H54 (cell line): ENCODE measurements at regions not wholly inside any gene's neighbourhood (a gene's known extent, or its start where the extent isn't known, plus 50 kb on each side); places are given as distances from the start of the nearest gene placed in this dataset.
"Not testable (repeated sequence)": the region's sequence is repeated elsewhere in the genome, so short reads cannot be mapped to it uniquely, and the experiment has no call there.

ENCODE experiments used
- DNase-seq: peaks from one replicate; pipeline ENCODE4 v3.0.0; 2011; ENCODE audit warnings: low spot score, mixed read lengths; ENCODE audit not compliant: insufficient read length
- FAIRE-seq: peaks from 3 replicates; lab custom pipeline; 2011; peaks lifted over from hg19 to GRCh38; lab: Jason Lieb, UNC
- POLR2A ChIP-seq: IDR thresholded peaks from 2 replicates; pipeline ENCODE4 v1.6.1; 2011; ENCODE audit warnings: low read depth, mild to moderate bottlenecking, low read length

DNA sequence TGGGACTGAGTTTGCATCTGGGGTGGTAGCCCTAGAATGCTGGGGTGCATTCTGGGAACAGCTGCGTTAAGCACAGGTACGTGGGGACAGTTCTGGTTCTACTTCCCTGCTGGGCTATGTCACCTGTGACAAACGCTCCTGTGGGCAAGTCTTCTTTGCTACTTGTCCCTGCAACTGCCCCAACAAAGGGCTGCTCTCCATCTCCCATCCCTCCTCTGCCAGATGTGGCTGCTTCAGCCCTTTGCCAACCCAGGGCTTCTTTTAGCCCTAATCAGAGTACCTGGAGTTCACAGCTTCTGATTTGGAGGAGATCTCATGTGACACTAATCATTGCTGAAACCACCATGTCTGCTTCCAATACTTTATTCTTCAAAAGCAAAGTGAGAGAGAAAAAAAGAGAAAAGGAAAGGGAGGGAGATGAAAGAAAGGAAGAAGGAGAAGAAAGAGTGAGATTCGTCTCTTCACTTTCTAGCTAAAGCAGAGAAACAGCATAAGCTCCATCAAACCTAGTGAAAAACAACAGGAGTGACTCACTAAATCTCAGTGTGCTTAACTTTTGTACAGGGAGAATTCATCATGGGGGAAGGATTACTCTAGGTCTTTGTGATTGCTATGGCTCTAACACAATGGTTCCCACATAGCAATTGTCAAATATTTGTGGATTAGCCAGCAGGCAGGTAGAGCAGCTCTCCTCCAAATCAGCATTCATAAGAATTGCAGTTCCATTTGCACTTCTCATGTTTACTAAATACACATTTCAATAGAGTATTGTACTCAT, 174.8 kb downstream of the LRIG3 start:
- peak; percentile 62 for FAIRE-seq
- no peak for DNase-seq
- no peak for TF ChIP-seq POLR2A

DNA sequence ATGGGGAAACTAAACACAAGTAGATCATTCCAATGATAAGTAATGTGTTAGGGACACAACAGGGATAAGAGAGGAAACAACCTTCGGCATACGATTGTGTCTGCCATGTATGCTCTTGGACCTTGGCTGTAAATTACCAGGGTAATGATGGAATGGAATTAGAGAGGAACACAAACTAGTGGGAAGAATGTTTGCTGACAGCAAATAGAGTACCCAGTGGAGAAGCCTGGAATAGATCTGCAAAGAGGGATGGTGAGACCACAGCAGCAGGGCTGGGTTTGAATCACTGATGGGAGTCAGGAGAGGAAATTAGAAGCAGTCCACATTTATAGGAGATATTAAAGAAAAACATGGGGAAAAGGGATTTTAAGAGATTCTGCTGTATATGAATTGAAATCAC, 172.8 kb downstream of the LRIG3 start:
- FAIRE-seq (no peak), DNase-seq (no peak)
- TF ChIP-seq POLR2A: no peak

- FAIRE-seq: peak; percentile 84
These were observed 169.8 kb downstream of the LRIG3 start for GRCh38 chr12:58750484-58750883.

GRCh38 chr12:58757422-58757821, 162.9 kb downstream of the LRIG3 start:
- DNase-seq: no peak
- FAIRE-seq: peak; percentile 27
- TF ChIP-seq POLR2A: no peak

More at GRCh38 chr12:58750484-58750883, 169.8 kb downstream of the LRIG3 start:
- DNase-seq: no peak
- no peak for TF ChIP-seq POLR2A

- not testable (repeated sequence) for DNase-seq, FAIRE-seq
These were observed 160.6 kb downstream of the LRIG3 start for GRCh38 chr12:58759745-58760144.

- no peak for TF ChIP-seq POLR2A
- FAIRE-seq (peak; percentile 20), DNase-seq (no peak)
These were observed 159.0 kb downstream of the LRIG3 start for GRCh38 chr12:58761308-58761707.

DNA sequence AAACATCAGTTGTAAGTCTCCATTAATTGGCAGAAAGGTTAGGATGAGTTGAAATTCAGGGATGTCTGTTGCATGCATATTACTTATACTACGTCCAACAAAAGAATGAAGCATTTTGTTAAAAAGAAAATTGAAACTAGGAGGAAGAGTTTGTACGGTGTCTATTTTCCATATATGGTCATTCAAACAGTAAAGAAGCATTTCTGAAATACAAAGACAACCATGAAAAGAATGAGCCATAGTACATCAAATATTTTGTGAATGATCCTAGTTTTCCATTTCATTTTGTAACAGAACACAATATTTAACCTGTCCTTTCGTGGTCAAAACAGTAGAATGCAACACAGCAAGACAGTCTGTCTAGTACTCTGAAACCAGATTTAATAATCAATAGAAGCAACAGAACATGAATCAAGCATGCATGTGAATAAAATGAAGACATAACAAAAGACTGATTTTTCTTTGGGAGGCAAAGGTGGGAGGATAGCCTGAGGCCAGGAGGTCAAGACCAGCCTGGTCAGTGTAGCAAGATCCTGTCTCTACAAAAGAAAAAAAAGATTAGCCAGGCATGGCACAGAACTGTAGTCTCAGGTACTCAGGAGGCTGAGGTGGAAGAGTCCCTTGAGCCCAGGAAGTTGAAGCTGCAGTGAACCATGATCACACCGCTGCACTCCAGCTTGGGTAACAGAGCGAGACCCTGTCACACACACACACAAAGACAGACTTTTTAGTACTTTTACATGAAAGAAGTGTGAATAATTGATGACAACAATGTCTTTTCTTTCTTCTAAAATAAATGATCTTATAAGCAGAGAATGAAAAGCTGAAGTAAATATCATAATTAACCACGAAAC, 156.0 kb downstream of the LRIG3 start:
- DNase-seq: no peak
- no peak for TF ChIP-seq POLR2A
- FAIRE-seq: no peak

DNA sequence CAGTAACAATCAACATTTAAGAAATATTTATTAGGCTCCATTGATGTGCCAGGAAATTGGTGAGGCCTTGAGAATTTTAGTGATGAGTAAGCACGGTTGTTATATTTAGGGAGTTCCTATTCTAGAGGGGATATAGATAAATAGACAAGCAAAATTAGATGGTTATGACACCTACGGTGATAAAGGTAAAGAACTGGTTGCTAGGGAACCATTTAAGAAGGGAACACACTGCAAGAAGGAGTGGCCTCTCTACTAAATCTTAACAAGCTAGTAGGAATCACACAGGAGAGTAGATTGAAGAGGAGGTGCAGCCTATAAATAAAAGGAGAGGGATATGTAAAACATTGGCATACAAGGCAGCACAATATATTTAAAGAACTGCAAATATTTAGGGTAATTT, 155.2 kb downstream of the LRIG3 start:
- no peak for DNase-seq
- TF ChIP-seq POLR2A: no peak
- FAIRE-seq: no peak

- DNase-seq: no peak
- no peak for FAIRE-seq
- TF ChIP-seq POLR2A: no peak
These were observed 154.4 kb downstream of the LRIG3 start for GRCh38 chr12:58765653-58766512.

DNA sequence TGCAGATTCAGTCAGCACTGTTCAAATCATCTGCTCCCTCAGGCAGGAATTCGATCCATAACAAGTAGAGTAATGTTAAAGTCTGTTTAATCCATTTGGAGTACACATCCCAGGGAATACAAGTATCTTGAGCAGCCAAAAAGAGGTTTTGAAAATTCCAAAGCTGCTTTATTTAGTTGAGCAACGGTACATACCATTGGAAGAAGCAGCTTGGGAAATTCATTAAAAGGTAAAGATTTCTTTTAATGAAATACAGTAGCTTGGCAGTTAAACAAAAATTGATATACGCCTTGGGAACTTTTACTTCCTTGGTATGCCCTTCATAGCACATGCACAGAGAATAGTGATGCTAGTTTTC, 153.8 kb downstream of the LRIG3 start:
- TF ChIP-seq POLR2A: no peak
- FAIRE-seq (no peak), DNase-seq (no peak)

DNA sequence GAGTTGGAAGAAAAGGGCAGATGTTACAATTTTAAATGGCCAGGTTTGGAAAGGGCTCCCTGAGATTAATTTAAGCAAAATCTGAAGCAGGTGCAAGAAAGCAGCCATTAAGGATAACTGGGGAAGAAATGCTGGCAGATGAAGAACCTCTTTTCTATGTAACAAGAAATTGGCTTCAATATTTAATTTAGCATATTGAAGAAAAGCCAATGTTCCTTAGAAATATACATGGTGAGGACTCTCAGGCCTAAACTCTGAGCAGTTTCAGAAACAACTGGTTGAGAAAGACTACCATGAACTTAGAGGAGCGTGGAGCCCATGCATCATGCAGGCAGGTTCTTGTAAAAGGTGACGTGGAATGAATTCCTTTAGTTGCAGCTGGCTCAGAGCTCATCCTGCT, 152.8 kb downstream of the LRIG3 start:
- DNase-seq: no peak
- TF ChIP-seq POLR2A: no peak
- FAIRE-seq: no peak

DNA sequence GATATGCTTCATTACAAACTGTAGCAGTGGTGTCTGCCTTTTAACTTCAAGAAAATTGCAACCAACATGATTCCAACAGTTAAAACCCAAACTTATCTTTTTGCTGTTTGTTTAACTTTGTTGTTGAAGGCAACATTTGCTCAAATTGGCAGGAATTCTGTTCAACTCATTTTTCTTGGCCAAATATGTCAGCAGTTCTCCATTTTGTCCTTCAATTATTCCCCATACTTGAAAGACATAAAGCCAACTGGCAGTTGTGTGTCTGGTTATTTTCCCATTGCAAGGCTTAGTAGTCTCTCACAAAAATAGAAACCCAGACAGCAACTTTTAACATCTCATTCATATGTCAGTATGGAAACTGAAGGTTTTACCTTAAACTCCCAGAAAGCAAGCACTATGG, 146.3 kb downstream of the LRIG3 start:
- no peak for FAIRE-seq
- DNase-seq: no peak
- no peak for TF ChIP-seq POLR2A

DNA sequence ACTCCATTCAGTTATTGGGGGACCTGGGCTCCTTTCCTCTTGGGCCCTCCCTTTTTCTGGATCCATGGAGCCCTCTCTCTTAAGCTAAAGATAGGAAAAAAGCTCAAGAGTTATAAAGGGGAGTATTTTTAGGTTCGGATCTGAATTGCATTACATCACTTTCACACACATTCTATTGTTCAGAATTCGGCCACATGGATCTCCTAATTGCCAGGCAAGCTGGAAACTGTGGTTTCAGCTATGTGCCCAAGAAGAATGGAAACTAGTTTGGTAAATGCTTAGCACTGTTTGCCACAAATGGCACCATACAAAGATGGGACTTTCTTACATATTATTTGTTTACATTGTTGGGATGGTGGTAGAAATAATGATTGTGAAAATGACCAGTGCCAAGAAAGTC, 145.6 kb downstream of the LRIG3 start:
- FAIRE-seq (no peak), DNase-seq (no peak)
- TF ChIP-seq POLR2A: no peak

DNA sequence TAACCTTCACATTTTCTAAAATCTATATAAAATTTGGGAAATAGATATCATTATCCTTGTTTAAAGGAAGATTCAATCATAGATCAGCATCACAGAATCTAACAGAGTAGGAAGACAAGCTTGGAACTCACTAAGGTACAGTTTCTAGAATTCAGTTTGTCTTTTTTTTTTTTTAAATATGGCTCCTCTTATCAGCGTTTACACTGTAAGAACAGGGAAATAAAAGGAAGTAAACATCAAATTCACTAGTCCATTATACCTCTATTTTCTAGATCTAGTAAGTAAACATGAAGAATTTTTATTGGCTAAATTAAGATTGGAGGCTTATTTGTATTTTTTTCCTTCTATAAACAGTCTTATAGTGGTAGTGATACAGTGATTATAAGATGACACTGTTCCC, 144.9 kb downstream of the LRIG3 start:
- TF ChIP-seq POLR2A: no peak
- no peak for FAIRE-seq
- DNase-seq: no peak
